GM18870 (cell line): ENCODE measurements at regions not wholly inside any gene's neighbourhood (a gene's known extent, or its start where the extent isn't known, plus 50 kb on each side); places are given as distances from the start of the nearest gene placed in this dataset.
"Not testable (repeated sequence)": the region's sequence is repeated elsewhere in the genome, so short reads cannot be mapped to it uniquely, and the experiment has no call there.

Experiments used
- ATAC-seq: cut with Tn5 transposase; IDR thresholded peaks from one replicate; pipeline ENCODE4 v1.9.1; 2021; ENCODE audit warnings: moderate library complexity; ENCODE audit not compliant: unreplicated experiment

- ATAC-seq, result no peak
Observed at GRCh38 chr16:55015181-55015913, 84.7 kb downstream of the IRX5 start.

- no peak for ATAC-seq
Observed at GRCh38 chr16:55016515-55016914, 85.8 kb downstream of the IRX5 start.

GRCh38 chr16:55017321-55017720 is 86.7 kb downstream of the IRX5 start:
- ATAC-seq, result no peak

- ATAC-seq, result no peak
Observed at GRCh38 chr16:55018881-55019280, 88.2 kb downstream of the IRX5 start.

GRCh38 chr16:55019419-55020131 is 88.9 kb downstream of the IRX5 start:
- no peak for ATAC-seq

- no peak for ATAC-seq
Observed at GRCh38 chr16:55021595-55022475, 91.2 kb downstream of the IRX5 start.

- not testable (repeated sequence) for ATAC-seq
Observed at GRCh38 chr16:55027260-55027659, 96.6 kb downstream of the IRX5 start.

- no peak for ATAC-seq
Observed at GRCh38 chr16:55029509-55029908, 98.8 kb downstream of the IRX5 start.

- ATAC-seq, result no peak
Observed at GRCh38 chr16:55030944-55031343, 100.3 kb downstream of the IRX5 start.

GRCh38 chr16:55031481-55031880 is 100.8 kb downstream of the IRX5 start:
- no peak for ATAC-seq

- no peak for ATAC-seq
Observed at GRCh38 chr16:55033225-55034156, 102.8 kb downstream of the IRX5 start.

GRCh38 chr16:55035029-55035428 is 104.4 kb downstream of the IRX5 start:
- ATAC-seq, result no peak

- ATAC-seq, result no peak
Observed at GRCh38 chr16:55035956-55036355, 105.3 kb downstream of the IRX5 start.

GRCh38 chr16:55036371-55036821 is 105.7 kb downstream of the IRX5 start:
- no peak for ATAC-seq

GRCh38 chr16:55037046-55037445 is 106.4 kb downstream of the IRX5 start:
- ATAC-seq, result no peak

- ATAC-seq, result no peak
Observed at GRCh38 chr16:55037966-55038365, 107.3 kb downstream of the IRX5 start.

- no peak for ATAC-seq
Observed at GRCh38 chr16:55039042-55039441, 108.4 kb downstream of the IRX5 start.

GRCh38 chr16:55039511-55039910 is 108.8 kb downstream of the IRX5 start:
- no peak for ATAC-seq

GRCh38 chr16:55039931-55040330 is 109.3 kb downstream of the IRX5 start:
- no peak for ATAC-seq

- ATAC-seq, result no peak
Observed at GRCh38 chr16:55040366-55041086, 109.9 kb downstream of the IRX5 start.
